SK-N-SH treated with all-trans-retinoic acid at 6 μM for 48 hours (cell line): ENCODE measurements at regions not wholly inside any gene's neighbourhood (a gene's known extent, or its start where the extent isn't known, plus 50 kb on each side); places are given as distances from the start of the nearest gene placed in this dataset.

Experiments
- ARNTL ChIP-seq: fragments of 450-650 bp; formaldehyde crosslinking; IDR thresholded peaks from 2 replicates; pipeline ENCODE4 v1.5.0; 2020; ENCODE audit warnings: low read depth, mild to moderate bottlenecking, moderate library complexity, borderline replicate concordance
- BACH2 ChIP-seq: fragments of 250-450 bp; sonication (Bioruptor Pico); IDR thresholded peaks from 2 replicates; pipeline ENCODE4 v1.9.0; 2021; ENCODE audit warnings: mild to moderate bottlenecking, borderline replicate concordance
- ESRRG ChIP-seq: fragments of 250-450 bp; sonication (Bioruptor Pico); IDR thresholded peaks from 2 replicates; pipeline ENCODE4 v1.6.1; 2021; ENCODE audit warnings: mild to moderate bottlenecking
- POU6F1 ChIP-seq: fragments of 250-450 bp; sonication (Bioruptor Pico); IDR thresholded peaks from 2 replicates; pipeline ENCODE4 v1.8.0; 2021; ENCODE audit warnings: low read depth, mild to moderate bottlenecking, moderate library complexity, borderline replicate concordance
- PPARA ChIP-seq: fragments of 250-450 bp; sonication (Bioruptor Pico); IDR thresholded peaks from 2 replicates; pipeline ENCODE4 v1.5.0; 2020; ENCODE audit warnings: mild to moderate bottlenecking, borderline replicate concordance
- TOX ChIP-seq: fragments of 250-450 bp; sonication (Bioruptor Pico); IDR thresholded peaks from 2 replicates; pipeline ENCODE4 v1.8.0; 2021; ENCODE audit warnings: mild to moderate bottlenecking, moderate library complexity, borderline replicate concordance
- ZC3H10 ChIP-seq: fragments of 250-450 bp; sonication (Bioruptor Pico); IDR thresholded peaks from 2 replicates; pipeline ENCODE4 v1.5.1; 2021; ENCODE audit warnings: mild to moderate bottlenecking, moderate library complexity
- ZFP3 ChIP-seq: fragments of 250-450 bp; sonication (Bioruptor Pico); IDR thresholded peaks from 2 replicates; pipeline ENCODE4 v1.5.0; 2020; ENCODE audit warnings: mild to moderate bottlenecking, moderate library complexity
- ZFP30 ChIP-seq: fragments of 450-650 bp; formaldehyde crosslinking; IDR thresholded peaks from 2 replicates; pipeline ENCODE4 v1.5.0; 2022; ENCODE audit warnings: mild to moderate bottlenecking, moderate library complexity
- TF ChIP-seq, protein P1 (sequence below): fragments of 250-450 bp; sonication (Bioruptor Pico); IDR thresholded peaks from 2 replicates; pipeline ENCODE4 v1.5.0; 2020; ENCODE audit warnings: mild to moderate bottlenecking, moderate library complexity

DNA sequence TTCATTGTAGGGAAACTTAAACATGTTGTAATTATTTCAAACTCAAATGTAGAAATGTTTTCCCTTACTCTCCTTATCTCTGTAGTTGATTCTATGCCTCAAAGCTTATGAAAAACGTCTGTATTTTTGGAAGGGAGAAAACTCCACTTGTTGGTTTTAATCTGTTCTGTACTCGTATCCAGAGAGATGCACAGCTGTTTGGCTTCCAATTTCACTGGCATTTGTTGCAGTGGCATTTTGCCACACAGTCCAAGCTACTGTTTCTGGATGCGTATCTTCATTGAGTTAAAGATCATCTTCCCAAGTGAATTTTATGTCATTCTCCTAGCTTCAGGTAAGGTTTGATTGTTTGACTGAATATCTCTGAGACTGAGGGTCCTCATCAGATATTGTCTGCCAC lies 481.4 kb downstream of the TRHDE start:
- no peak for TF ChIP-seq ARNTL (CRISPR knock-in tag)
- no peak for TF ChIP-seq ZFP3 (CRISPR knock-in tag)
- TF ChIP-seq ZC3H10 (CRISPR knock-in tag), result no peak
- TF ChIP-seq PPARA (CRISPR knock-in tag), result no peak
- no peak for TF ChIP-seq BACH2
- no peak for TF ChIP-seq ESRRG (CRISPR knock-in tag)
- TF ChIP-seq ZFP30 (CRISPR knock-in tag), result no peak
- TF ChIP-seq TOX (CRISPR knock-in tag), result no peak
- TF ChIP-seq POU6F1 (CRISPR knock-in tag), result no peak
- TF ChIP-seq, protein P1, sequence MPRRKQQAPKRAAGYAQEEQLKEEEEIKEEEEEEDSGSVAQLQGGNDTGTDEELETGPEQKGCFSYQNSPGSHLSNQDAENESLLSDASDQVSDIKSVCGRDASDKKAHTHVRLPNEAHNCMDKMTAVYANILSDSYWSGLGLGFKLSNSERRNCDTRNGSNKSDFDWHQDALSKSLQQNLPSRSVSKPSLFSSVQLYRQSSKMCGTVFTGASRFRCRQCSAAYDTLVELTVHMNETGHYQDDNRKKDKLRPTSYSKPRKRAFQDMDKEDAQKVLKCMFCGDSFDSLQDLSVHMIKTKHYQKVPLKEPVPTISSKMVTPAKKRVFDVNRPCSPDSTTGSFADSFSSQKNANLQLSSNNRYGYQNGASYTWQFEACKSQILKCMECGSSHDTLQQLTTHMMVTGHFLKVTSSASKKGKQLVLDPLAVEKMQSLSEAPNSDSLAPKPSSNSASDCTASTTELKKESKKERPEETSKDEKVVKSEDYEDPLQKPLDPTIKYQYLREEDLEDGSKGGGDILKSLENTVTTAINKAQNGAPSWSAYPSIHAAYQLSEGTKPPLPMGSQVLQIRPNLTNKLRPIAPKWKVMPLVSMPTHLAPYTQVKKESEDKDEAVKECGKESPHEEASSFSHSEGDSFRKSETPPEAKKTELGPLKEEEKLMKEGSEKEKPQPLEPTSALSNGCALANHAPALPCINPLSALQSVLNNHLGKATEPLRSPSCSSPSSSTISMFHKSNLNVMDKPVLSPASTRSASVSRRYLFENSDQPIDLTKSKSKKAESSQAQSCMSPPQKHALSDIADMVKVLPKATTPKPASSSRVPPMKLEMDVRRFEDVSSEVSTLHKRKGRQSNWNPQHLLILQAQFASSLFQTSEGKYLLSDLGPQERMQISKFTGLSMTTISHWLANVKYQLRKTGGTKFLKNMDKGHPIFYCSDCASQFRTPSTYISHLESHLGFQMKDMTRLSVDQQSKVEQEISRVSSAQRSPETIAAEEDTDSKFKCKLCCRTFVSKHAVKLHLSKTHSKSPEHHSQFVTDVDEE (CRISPR knock-in tag), result no peak
